ENCODE measurements at regions not wholly inside any gene's neighbourhood (a gene's known extent, or its start where the extent isn't known, plus 50 kb on each side); places are given as distances from the start of the nearest gene placed in this dataset.

DNA sequence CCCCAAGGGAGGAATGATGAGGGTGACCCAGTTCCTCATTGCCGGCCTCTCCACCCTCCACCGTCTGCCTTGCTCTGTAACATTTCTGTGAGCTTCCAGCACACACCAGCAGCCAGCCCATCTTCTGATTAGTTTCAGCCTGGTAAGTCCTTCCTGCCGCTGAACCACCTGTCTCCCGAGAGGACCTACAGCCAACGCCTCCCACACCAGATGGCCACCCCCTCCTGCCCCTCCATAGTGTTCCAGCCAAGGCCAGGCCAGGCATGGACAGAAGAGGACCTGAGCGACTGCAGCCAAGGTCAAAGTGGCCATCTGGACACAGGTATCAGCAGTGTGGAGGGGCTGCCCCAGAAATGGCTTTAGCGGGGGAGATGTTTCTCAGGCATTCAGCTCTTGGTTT lies 170.7 kb upstream of the CTBP2 start:
- CTCF ChIA-PET, result interaction anchor here (1.6 to 5.1 kb wide), 2 partner anchors 9 to 12 kb away, joined by 4 to 29 read pairs; no protein-coding TSS in a partner anchor
- WGBS (ENCODE audit: low lambda C conversion rate), result 46% methylated on average over 5 of the region's 7 CpGs

More for the DNA sequence above, 170.7 kb upstream of the CTBP2 start:
- H3K4me1 ChIP-seq (ENCODE audit: control insufficient read depth in 1 of 2, insufficient read depth in 2 of 2, low read depth in 1 of 2, low read length in 1 of 2), result no peaks in the 10 kb centered on the region
- H3K4me2 ChIP-seq, result no peak overlapping the region
- no peaks in the 10 kb centered on the region for H4K20me1 ChIP-seq (ENCODE audit: insufficient read depth)
- no peak overlapping the region for H3K27ac ChIP-seq (ENCODE audit: low read depth in 2 of 2, low read length in 1 of 2)
- no peaks in the 10 kb centered on the region for H3K9me3 ChIP-seq
- no peak overlapping the region for H3K4me3 ChIP-seq (ENCODE audit: low read depth in 2 of 2, low read length in 1 of 2)
- no peak for DNase-seq
- no peaks in the 10 kb centered on the region for H3K27me3 ChIP-seq (ENCODE audit: insufficient read depth)
- no peaks in the 10 kb centered on the region for H3K79me2 ChIP-seq (ENCODE audit: insufficient read depth)
- H3K9me2 ChIP-seq, result no peaks in the 10 kb centered on the region
- no peak overlapping the region for H3K9ac ChIP-seq
- no peak for TF ChIP-seq MXI1 (IDR thresholded peaks at IDR 0.05; ENCODE audit: low read depth, low read length)
- TF ChIP-seq, protein P1, sequence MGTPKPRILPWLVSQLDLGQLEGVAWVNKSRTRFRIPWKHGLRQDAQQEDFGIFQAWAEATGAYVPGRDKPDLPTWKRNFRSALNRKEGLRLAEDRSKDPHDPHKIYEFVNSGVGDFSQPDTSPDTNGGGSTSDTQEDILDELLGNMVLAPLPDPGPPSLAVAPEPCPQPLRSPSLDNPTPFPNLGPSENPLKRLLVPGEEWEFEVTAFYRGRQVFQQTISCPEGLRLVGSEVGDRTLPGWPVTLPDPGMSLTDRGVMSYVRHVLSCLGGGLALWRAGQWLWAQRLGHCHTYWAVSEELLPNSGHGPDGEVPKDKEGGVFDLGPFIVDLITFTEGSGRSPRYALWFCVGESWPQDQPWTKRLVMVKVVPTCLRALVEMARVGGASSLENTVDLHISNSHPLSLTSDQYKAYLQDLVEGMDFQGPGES (IDR thresholded peaks at IDR 0.05; ENCODE audit: low read depth, low read length), result no peak
- TF ChIP-seq, protein P2, sequence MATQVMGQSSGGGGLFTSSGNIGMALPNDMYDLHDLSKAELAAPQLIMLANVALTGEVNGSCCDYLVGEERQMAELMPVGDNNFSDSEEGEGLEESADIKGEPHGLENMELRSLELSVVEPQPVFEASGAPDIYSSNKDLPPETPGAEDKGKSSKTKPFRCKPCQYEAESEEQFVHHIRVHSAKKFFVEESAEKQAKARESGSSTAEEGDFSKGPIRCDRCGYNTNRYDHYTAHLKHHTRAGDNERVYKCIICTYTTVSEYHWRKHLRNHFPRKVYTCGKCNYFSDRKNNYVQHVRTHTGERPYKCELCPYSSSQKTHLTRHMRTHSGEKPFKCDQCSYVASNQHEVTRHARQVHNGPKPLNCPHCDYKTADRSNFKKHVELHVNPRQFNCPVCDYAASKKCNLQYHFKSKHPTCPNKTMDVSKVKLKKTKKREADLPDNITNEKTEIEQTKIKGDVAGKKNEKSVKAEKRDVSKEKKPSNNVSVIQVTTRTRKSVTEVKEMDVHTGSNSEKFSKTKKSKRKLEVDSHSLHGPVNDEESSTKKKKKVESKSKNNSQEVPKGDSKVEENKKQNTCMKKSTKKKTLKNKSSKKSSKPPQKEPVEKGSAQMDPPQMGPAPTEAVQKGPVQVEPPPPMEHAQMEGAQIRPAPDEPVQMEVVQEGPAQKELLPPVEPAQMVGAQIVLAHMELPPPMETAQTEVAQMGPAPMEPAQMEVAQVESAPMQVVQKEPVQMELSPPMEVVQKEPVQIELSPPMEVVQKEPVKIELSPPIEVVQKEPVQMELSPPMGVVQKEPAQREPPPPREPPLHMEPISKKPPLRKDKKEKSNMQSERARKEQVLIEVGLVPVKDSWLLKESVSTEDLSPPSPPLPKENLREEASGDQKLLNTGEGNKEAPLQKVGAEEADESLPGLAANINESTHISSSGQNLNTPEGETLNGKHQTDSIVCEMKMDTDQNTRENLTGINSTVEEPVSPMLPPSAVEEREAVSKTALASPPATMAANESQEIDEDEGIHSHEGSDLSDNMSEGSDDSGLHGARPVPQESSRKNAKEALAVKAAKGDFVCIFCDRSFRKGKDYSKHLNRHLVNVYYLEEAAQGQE (IDR thresholded peaks at IDR 0.05; ENCODE audit: low read depth, low read length), result no peak
- no peak for TF ChIP-seq TEAD4 (IDR thresholded peaks at IDR 0.05; ENCODE audit: borderline replicate concordance, insufficient read depth)
- no peak for TF ChIP-seq NFIC (IDR thresholded peaks at IDR 0.05; ENCODE audit: borderline replicate concordance)
- TF ChIP-seq, protein P3, sequence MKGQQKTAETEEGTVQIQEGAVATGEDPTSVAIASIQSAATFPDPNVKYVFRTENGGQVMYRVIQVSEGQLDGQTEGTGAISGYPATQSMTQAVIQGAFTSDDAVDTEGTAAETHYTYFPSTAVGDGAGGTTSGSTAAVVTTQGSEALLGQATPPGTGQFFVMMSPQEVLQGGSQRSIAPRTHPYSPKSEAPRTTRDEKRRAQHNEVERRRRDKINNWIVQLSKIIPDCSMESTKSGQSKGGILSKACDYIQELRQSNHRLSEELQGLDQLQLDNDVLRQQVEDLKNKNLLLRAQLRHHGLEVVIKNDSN (IDR thresholded peaks at IDR 0.05; ENCODE audit: borderline replicate concordance, low read depth), result no peak
- TF ChIP-seq FOXJ3 (CRISPR knock-in tag; IDR thresholded peaks at IDR 0.05), result no peak
- TF ChIP-seq, protein P4, sequence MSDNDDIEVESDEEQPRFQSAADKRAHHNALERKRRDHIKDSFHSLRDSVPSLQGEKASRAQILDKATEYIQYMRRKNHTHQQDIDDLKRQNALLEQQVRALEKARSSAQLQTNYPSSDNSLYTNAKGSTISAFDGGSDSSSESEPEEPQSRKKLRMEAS (IDR thresholded peaks at IDR 0.05; ENCODE audit: low read depth), result no peak
- TF ChIP-seq GATA2 (CRISPR knock-in tag; IDR thresholded peaks at IDR 0.05), result no peak
- TF ChIP-seq GABPA (IDR thresholded peaks at IDR 0.05; ENCODE audit: low read depth), result no peak
- TF ChIP-seq EP300 (IDR thresholded peaks at IDR 0.05; ENCODE audit: borderline replicate concordance in 1 of 2, low read depth in 1 of 2, low read length in 1 of 2), result no peak
- TF ChIP-seq POLR2AphosphoS5 (IDR thresholded peaks at IDR 0.05; ENCODE audit: low read depth, low read length), result no peak
- no peak for TF ChIP-seq MEF2A (IDR thresholded peaks at IDR 0.05; ENCODE audit: borderline replicate concordance, low read depth)
- no peak for TF ChIP-seq JUND (IDR thresholded peaks at IDR 0.05)
- TF ChIP-seq, protein P5, sequence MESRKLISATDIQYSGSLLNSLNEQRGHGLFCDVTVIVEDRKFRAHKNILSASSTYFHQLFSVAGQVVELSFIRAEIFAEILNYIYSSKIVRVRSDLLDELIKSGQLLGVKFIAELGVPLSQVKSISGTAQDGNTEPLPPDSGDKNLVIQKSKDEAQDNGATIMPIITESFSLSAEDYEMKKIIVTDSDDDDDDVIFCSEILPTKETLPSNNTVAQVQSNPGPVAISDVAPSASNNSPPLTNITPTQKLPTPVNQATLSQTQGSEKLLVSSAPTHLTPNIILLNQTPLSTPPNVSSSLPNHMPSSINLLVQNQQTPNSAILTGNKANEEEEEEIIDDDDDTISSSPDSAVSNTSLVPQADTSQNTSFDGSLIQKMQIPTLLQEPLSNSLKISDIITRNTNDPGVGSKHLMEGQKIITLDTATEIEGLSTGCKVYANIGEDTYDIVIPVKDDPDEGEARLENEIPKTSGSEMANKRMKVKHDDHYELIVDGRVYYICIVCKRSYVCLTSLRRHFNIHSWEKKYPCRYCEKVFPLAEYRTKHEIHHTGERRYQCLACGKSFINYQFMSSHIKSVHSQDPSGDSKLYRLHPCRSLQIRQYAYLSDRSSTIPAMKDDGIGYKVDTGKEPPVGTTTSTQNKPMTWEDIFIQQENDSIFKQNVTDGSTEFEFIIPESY (IDR thresholded peaks at IDR 0.05; ENCODE audit: borderline replicate concordance, low read depth), result no peak
- TF ChIP-seq ELF1 (IDR thresholded peaks at IDR 0.05), result no peak
- no peaks in the 10 kb centered on the region for H3K36me3 ChIP-seq (replicated peaks in 1 of 2; ENCODE audit: control insufficient read depth in 1 of 2, insufficient read depth in 2 of 2, low read length in 1 of 2)
- no peaks in the 10 kb centered on the region for H3F3A ChIP-seq (replicated peaks; ENCODE audit: insufficient read depth)
- H2AFZ ChIP-seq (ENCODE audit: low read depth), result no peak overlapping the region
- POLR2A ChIA-PET, result no interaction called here

Measured in SK-N-SH (cell line).